GM23248 (cell line): ENCODE measurements at regions not wholly inside any gene's neighbourhood (a gene's known extent, or its start where the extent isn't known, plus 50 kb on each side); places are given as distances from the start of the nearest gene placed in this dataset.

Source experiments
- EZH2 ChIP-seq: fragments of 200-600 bp; sonication (generic); IDR thresholded peaks from 2 replicates; pipeline ENCODE4 v1.6.1; 2018; ENCODE audit warnings: antibody characterized with exemption, mild to moderate bottlenecking; ENCODE audit not compliant: insufficient read depth, poor library complexity, severe bottlenecking
- EZH2phosphoT487 ChIP-seq: fragments of 200-600 bp; sonication (generic); IDR thresholded peaks from 2 replicates; pipeline ENCODE4 v1.6.1; 2018; ENCODE audit warnings: antibody characterized with exemption, moderate library complexity, mild to moderate bottlenecking, low read depth; ENCODE audit not compliant: insufficient read depth

DNA sequence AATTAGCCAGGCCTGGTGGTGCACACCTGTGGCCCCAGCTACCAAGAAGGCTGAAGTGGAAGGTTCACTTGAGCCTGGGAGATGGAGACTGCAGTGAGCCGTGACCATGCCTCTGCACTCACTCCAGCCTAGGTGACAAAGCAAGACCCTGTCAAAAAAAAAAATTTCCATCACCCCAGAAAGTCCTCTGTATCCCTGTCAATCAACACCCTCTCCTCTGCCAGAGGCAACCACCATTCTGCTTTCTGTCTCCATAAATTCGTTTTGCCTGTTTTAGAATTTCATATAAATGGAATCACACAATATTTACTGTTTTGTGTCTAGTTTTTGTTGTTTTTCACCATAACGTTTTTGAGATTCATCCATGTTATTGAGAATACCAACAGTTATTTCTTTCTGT lies 141.6 kb upstream of the SLC45A1 start:
- TF ChIP-seq EZH2 (no peak), EZH2phosphoT487 (no peak)
